HepG2 (cell line): ENCODE measurements at regions not wholly inside any gene's neighbourhood (a gene's known extent, or its start where the extent isn't known, plus 50 kb on each side); places are given as distances from the start of the nearest gene placed in this dataset.

ENCODE experiments used
- ATAC-seq: fragments of 200-7000 bp; cut with Tn5 transposase; 3 replicates; pipeline ENCODE4 v1.9.1; 2020; ENCODE audit warnings: mild to moderate bottlenecking, moderate library complexity
- BruUV-seq: library from RNA; stranded (reverse); fragments of 400-500 nt; replicated peaks from 2 replicates; lab custom pipeline; 2021; lab: Mats Ljungman, UMichigan
- CTCF ChIA-PET: fragments of 300-600 bp; formaldehyde crosslinking; extraction: SDS; loops from one replicate; lab custom pipeline; 2021; ENCODE audit warnings: low total read pairs, inconsistent platforms, low intra/inter-chr PET ratio; lab: Yijun Ruan, JAX
- POLR2A ChIA-PET: fragments of 350-600 bp; sonication (Branson Sonifier 250); formaldehyde crosslinking; loops from one replicate; lab custom pipeline; 2020; ENCODE audit warnings: antibody characterized with exemption, inconsistent platforms; lab: Yijun Ruan, JAX
- DNase-seq: peaks from one replicate; pipeline ENCODE4 v3.0.0-alpha.2; 2015; ENCODE audit warnings: low spot score
- FAIRE-seq: peaks from 3 replicates; lab custom pipeline; 2011; peaks lifted over from hg19 to GRCh38; lab: Jason Lieb, UNC
- H2AFZ ChIP-seq: one replicate; pipeline ENCODE4 v1.6.1; 2011; ENCODE audit warnings: low read length, inconsistent platforms
- H3K27ac ChIP-seq: fragments of 300-600 bp; 3 replicates; pipeline ENCODE4 v1.8.0; 2011; ENCODE audit warnings: mixed run types, mild to moderate bottlenecking, mixed read lengths, low read length, inconsistent platforms; ENCODE audit not compliant: insufficient read depth; ENCODE audit errors: extremely low read length
- H3K27me3 ChIP-seq, 2 experiments: fragments of 200-600 bp in 1 of 2; 2 replicates in 1 of 2; 3 replicates in 1 of 2; pipeline versions ENCODE4 v1.6.0 to v1.8.0; 2011; ENCODE audit warnings: low read length in 2 of 2, mild to moderate bottlenecking in 2 of 2, moderate library complexity in 2 of 2, inconsistent platforms in 1 of 2; ENCODE audit not compliant: insufficient read depth in 2 of 2, control insufficient read depth in 1 of 2
- H3K36me3 ChIP-seq, 2 experiments: fragments of 200-600 bp in 1 of 2; replicated peaks in 1 of 2; 2 replicates in 1 of 2; 3 replicates in 1 of 2; pipeline versions ENCODE4 v1.5.1 to v1.8.0; 2011; ENCODE audit warnings: low read length in 2 of 2, inconsistent platforms in 1 of 2; ENCODE audit not compliant: insufficient read depth in 2 of 2, control insufficient read depth in 1 of 2
- H3K4me1 ChIP-seq: 2 replicates; pipeline ENCODE4 v1.5.1; 2012; ENCODE audit warnings: low read length, inconsistent platforms; ENCODE audit not compliant: insufficient read depth
- H3K4me2 ChIP-seq: 2 replicates; pipeline ENCODE4 v1.6.0; 2011; ENCODE audit warnings: low read depth, low read length, inconsistent platforms
- H3K4me3 ChIP-seq, 3 experiments: fragments of 200-600 bp in 1 of 3; sonication (generic), shearing (Covaris generic) in 1 of 3; replicated peaks in 1 of 3; 2 replicates each; pipeline ENCODE4 v1.5.1; 2011 to 2016; ENCODE audit warnings: low read length in 3 of 3, inconsistent platforms in 2 of 3, low read depth in 2 of 3, mild to moderate bottlenecking in 2 of 3, control low read depth in 1 of 3, mixed read lengths in 1 of 3; ENCODE audit not compliant: insufficient read depth in 1 of 3
- H3K79me2 ChIP-seq: one replicate; pipeline ENCODE4 v1.6.1; 2011; ENCODE audit warnings: low read length, inconsistent platforms; ENCODE audit not compliant: insufficient read depth
- H3K9ac ChIP-seq: 2 replicates; pipeline ENCODE4 v1.6.0; 2011; ENCODE audit warnings: mild to moderate bottlenecking, low read depth, low read length, inconsistent platforms; ENCODE audit not compliant: insufficient read depth
- H3K9me3 ChIP-seq: 2 replicates; pipeline ENCODE4 v1.5.1; 2012; ENCODE audit warnings: mild to moderate bottlenecking, low read length
- H4K20me1 ChIP-seq: 2 replicates; pipeline ENCODE4 v1.6.0; 2011; ENCODE audit warnings: inconsistent platforms, mild to moderate bottlenecking, low read length, moderate library complexity; ENCODE audit not compliant: insufficient read depth
- ARNT ChIP-seq: fragments of 450-650 bp; IDR thresholded peaks from 2 replicates; pipeline ENCODE4 v1.6.1; 2017
- HOMEZ ChIP-seq: IDR thresholded peaks from 2 replicates; pipeline ENCODE4 v1.6.1; 2016; ENCODE audit warnings: low read depth
- JUNB ChIP-seq: sonication (generic); formaldehyde crosslinking; IDR thresholded peaks from 2 replicates; pipeline ENCODE4 v1.8.0; 2022; ENCODE audit warnings: missing genetic modification reagents, mild to moderate bottlenecking, borderline replicate concordance
- MAX ChIP-seq: IDR thresholded peaks from 2 replicates; pipeline ENCODE4 v1.6.1; 2012; ENCODE audit warnings: inconsistent platforms
- NFATC3 ChIP-seq: sonication (generic); formaldehyde crosslinking; IDR thresholded peaks from 2 replicates; pipeline ENCODE4 v1.5.1; 2020; ENCODE audit warnings: mild to moderate bottlenecking, missing genetic modification reagents
- SP2 ChIP-seq: sonication (generic); formaldehyde crosslinking; IDR thresholded peaks from 2 replicates; pipeline ENCODE4 v1.5.1; 2020; ENCODE audit warnings: mild to moderate bottlenecking, missing genetic modification reagents
- ZNF24 ChIP-seq: fragments of 450-650 bp; IDR thresholded peaks from 2 replicates; pipeline ENCODE4 v1.6.1; 2017; ENCODE audit warnings: antibody characterized with exemption, mild to moderate bottlenecking
- WGBS: methylation state at CpG from one replicate; pipeline ENCODE4 v1.1.6; 2017; ENCODE audit warnings: low lambda C conversion rate; 5-methylcytosine and 5-hydroxymethylcytosine counted together
- in situ Hi-C: cut with HindIII; loops from 2 replicates; pipeline ENCODE4 v1.10.0; 2017; ENCODE audit warnings: low pct_unique_long_range_greater_than_20kb; ENCODE audit not compliant: extremely low pct_ligation_motif_present
- intact Hi-C: fragments of 100-400 bp; cut with micrococcal nuclease; formaldehyde crosslinking; loops from one replicate; pipeline ENCODE4 v1.10.0; 2022; ENCODE audit not compliant: unreplicated experiment
- TF ChIP-seq, protein P1 (sequence below): sonication (generic); formaldehyde crosslinking; IDR thresholded peaks from 2 replicates; pipeline ENCODE4 v1.8.1; 2023; ENCODE audit warnings: mild to moderate bottlenecking, missing genetic modification reagents
- TF ChIP-seq, protein P2 (sequence below): sonication (generic); formaldehyde crosslinking; IDR thresholded peaks from 2 replicates; pipeline ENCODE4 v1.5.0; 2020; ENCODE audit warnings: mild to moderate bottlenecking, missing genetic modification reagents
- TF ChIP-seq, protein P3 (sequence below): sonication (generic); formaldehyde crosslinking; IDR thresholded peaks from 2 replicates; pipeline ENCODE4 v1.4.0; 2020; ENCODE audit warnings: mild to moderate bottlenecking, missing genetic modification reagents
- TF ChIP-seq, protein P4 (sequence below): sonication (generic); formaldehyde crosslinking; IDR thresholded peaks from 2 replicates; pipeline ENCODE4 v1.5.1; 2020; ENCODE audit warnings: mild to moderate bottlenecking, missing genetic modification reagents, borderline replicate concordance

DNA sequence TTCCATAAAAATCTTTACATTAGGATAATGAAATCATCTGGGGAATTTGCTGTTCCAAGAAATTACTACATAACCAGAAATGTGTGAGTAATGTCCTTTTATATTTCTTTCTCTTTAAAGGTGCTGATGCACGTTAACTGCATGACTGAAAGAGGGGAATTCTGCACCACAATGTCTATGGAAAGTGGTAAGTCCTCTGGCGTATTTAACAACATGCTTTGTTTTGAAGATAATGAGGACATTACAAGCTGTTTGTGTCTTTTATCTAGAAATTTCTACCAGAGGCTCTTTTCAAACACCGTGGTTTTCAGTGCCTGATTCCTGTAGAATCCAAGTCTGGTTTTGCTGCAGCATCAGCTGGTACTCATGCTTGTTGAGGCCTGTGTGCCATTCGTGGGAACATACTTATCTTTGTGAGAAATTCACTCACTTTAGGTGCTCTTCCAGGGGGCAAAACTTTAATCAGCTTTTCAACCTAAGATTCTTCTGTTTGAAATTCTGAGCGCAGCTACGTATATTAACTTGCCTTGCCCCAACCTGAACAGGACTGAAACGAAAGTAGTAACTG lies 257.2 kb downstream of the PDHA2 start (continued):
- TF ChIP-seq, protein P1, sequence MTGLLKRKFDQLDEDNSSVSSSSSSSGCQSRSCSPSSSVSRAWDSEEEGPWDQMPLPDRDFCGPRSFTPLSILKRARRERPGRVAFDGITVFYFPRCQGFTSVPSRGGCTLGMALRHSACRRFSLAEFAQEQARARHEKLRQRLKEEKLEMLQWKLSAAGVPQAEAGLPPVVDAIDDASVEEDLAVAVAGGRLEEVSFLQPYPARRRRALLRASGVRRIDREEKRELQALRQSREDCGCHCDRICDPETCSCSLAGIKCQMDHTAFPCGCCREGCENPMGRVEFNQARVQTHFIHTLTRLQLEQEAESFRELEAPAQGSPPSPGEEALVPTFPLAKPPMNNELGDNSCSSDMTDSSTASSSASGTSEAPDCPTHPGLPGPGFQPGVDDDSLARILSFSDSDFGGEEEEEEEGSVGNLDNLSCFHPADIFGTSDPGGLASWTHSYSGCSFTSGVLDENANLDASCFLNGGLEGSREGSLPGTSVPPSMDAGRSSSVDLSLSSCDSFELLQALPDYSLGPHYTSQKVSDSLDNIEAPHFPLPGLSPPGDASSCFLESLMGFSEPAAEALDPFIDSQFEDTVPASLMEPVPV (CRISPR knock-in tag): no peak
- TF ChIP-seq JUNB (CRISPR knock-in tag): no peak

DNA sequence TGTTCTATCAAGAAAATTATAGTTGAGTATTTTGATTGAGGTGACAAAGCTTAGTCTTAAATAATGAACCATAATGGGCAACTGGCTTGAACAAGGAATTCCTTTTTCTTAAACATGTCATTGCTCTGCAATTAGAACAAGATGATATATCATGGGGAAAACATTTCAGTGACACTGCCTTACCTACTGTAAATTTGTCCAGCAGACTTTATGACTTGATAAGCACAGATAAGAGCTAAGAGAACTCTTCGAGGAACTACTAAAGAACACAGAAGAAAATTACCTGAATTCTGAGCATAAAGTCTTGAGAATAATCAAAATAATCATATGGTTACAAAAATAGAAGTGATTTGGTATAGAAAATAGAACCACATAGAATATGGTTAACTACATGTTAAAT lies 257.8 kb downstream of the PDHA2 start:
- DNase-seq (no peak), ATAC-seq (no peak), FAIRE-seq (no peak)
- Histone ChIP-seq H3K27ac (no peak overlapping the region), H3K4me1 (no peaks in the 10 kb centered on the region), H3K4me2 (no peak overlapping the region), H3K4me3 (no peak overlapping the region), H3K79me2 (no peaks in the 10 kb centered on the region), H3K9me3 (no peaks in the 10 kb centered on the region), H4K20me1 (no peaks in the 10 kb centered on the region), H3K36me3 (no peaks in the 10 kb centered on the region), H3K9ac (no peak overlapping the region), H3K27me3 (no peaks in the 10 kb centered on the region), H2AFZ (no peak overlapping the region)
- intact Hi-C loops (no loop called here), in situ Hi-C loops (no loop called here)
- no TSS peak for BruUV-seq
- 4% methylated on average over 1 of the region's 1 CpG for WGBS
- ChIA-PET POLR2A (no interaction called here), CTCF (no interaction called here)
- no peak for TF ChIP-seq ARNT
- no peak for TF ChIP-seq NFATC3 (CRISPR knock-in tag)
- TF ChIP-seq ZNF24: no peak
- TF ChIP-seq, protein P2, sequence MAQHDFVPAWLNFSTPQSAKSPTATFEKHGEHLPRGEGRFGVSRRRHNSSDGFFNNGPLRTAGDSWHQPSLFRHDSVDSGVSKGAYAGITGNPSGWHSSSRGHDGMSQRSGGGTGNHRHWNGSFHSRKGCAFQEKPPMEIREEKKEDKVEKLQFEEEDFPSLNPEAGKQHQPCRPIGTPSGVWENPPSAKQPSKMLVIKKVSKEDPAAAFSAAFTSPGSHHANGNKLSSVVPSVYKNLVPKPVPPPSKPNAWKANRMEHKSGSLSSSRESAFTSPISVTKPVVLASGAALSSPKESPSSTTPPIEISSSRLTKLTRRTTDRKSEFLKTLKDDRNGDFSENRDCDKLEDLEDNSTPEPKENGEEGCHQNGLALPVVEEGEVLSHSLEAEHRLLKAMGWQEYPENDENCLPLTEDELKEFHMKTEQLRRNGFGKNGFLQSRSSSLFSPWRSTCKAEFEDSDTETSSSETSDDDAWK: no peak
- TF ChIP-seq MAX: no peak
- TF ChIP-seq, protein P3, sequence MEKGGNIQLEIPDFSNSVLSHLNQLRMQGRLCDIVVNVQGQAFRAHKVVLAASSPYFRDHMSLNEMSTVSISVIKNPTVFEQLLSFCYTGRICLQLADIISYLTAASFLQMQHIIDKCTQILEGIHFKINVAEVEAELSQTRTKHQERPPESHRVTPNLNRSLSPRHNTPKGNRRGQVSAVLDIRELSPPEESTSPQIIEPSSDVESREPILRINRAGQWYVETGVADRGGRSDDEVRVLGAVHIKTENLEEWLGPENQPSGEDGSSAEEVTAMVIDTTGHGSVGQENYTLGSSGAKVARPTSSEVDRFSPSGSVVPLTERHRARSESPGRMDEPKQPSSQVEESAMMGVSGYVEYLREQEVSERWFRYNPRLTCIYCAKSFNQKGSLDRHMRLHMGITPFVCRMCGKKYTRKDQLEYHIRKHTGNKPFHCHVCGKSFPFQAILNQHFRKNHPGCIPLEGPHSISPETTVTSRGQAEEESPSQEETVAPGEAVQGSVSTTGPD (CRISPR knock-in tag): no peak
- TF ChIP-seq, protein P4, sequence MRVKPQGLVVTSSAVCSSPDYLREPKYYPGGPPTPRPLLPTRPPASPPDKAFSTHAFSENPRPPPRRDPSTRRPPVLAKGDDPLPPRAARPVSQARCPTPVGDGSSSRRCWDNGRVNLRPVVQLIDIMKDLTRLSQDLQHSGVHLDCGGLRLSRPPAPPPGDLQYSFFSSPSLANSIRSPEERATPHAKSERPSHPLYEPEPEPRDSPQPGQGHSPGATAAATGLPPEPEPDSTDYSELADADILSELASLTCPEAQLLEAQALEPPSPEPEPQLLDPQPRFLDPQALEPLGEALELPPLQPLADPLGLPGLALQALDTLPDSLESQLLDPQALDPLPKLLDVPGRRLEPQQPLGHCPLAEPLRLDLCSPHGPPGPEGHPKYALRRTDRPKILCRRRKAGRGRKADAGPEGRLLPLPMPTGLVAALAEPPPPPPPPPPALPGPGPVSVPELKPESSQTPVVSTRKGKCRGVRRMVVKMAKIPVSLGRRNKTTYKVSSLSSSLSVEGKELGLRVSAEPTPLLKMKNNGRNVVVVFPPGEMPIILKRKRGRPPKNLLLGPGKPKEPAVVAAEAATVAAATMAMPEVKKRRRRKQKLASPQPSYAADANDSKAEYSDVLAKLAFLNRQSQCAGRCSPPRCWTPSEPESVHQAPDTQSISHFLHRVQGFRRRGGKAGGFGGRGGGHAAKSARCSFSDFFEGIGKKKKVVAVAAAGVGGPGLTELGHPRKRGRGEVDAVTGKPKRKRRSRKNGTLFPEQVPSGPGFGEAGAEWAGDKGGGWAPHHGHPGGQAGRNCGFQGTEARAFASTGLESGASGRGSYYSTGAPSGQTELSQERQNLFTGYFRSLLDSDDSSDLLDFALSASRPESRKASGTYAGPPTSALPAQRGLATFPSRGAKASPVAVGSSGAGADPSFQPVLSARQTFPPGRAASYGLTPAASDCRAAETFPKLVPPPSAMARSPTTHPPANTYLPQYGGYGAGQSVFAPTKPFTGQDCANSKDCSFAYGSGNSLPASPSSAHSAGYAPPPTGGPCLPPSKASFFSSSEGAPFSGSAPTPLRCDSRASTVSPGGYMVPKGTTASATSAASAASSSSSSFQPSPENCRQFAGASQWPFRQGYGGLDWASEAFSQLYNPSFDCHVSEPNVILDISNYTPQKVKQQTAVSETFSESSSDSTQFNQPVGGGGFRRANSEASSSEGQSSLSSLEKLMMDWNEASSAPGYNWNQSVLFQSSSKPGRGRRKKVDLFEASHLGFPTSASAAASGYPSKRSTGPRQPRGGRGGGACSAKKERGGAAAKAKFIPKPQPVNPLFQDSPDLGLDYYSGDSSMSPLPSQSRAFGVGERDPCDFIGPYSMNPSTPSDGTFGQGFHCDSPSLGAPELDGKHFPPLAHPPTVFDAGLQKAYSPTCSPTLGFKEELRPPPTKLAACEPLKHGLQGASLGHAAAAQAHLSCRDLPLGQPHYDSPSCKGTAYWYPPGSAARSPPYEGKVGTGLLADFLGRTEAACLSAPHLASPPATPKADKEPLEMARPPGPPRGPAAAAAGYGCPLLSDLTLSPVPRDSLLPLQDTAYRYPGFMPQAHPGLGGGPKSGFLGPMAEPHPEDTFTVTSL (CRISPR knock-in tag): no peak
- TF ChIP-seq SP2 (CRISPR knock-in tag): no peak
- no peak for TF ChIP-seq HOMEZ (CRISPR knock-in tag)
